CD4-positive, alpha-beta T cell (primary cell): ENCODE measurements at regions not wholly inside any gene's neighbourhood (a gene's known extent, or its start where the extent isn't known, plus 50 kb on each side); places are given as distances from the start of the nearest gene placed in this dataset.

Experiments
- ATAC-seq: fragments of 200-7000 bp; cut with Tn5 transposase; one replicate; pipeline ENCODE4 v1.10.0; 2022; ENCODE audit warnings: mild to moderate bottlenecking; ENCODE audit not compliant: poor library complexity
- CTCF ChIA-PET: fragments of 350-600 bp; sonication (Branson Sonifier 250); formaldehyde crosslinking; loops from one replicate; lab custom pipeline; 2021; ENCODE audit warnings: antibody characterized with exemption, inconsistent platforms; lab: Charles Lee
- POLR2A ChIA-PET: fragments of 350-600 bp; sonication (Branson Sonifier 250); formaldehyde crosslinking; loops from one replicate; lab custom pipeline; 2021; ENCODE audit warnings: antibody characterized with exemption, inconsistent platforms; lab: Charles Lee
- DNase-seq, 14 experiments: peaks; one replicate each; pipeline ENCODE4 v3.0.0-alpha.2; 2013 to 2020; ENCODE audit warnings: mixed read lengths in 2 of 14
- H3K27ac ChIP-seq, 2 donors: one replicate each; pipeline versions ENCODE4 v1.5.1 to v1.7.0; 2013; ENCODE audit warnings: low read length in 2 of 2, low read depth in 1 of 2, mild to moderate bottlenecking in 1 of 2
- H3K27me3 ChIP-seq, 2 experiments: 1 replicate in 1 of 2; 2 replicates in 1 of 2; pipeline versions ENCODE4 v1.6.1 to v1.7.0; 2013; ENCODE audit warnings: low read length in 2 of 2, control low read depth in 1 of 2, mild to moderate bottlenecking in 1 of 2, moderate library complexity in 1 of 2; ENCODE audit not compliant: insufficient read depth in 2 of 2, control insufficient read depth in 1 of 2
- H3K36me3 ChIP-seq: one replicate; pipeline ENCODE4 v1.6.1; 2013; ENCODE audit warnings: low read length, control low read depth; ENCODE audit not compliant: insufficient read depth
- H3K4me1 ChIP-seq: one replicate; pipeline ENCODE4 v1.6.1; 2013; ENCODE audit warnings: low read length, control low read depth; ENCODE audit not compliant: insufficient read depth
- H3K4me3 ChIP-seq: one replicate; pipeline ENCODE4 v1.5.1; 2013; ENCODE audit warnings: mild to moderate bottlenecking, low read length, moderate library complexity
- H3K9me3 ChIP-seq, 2 experiments: 1 replicate in 1 of 2; 2 replicates in 1 of 2; pipeline versions ENCODE4 v1.6.1 to v1.7.0; 2013; ENCODE audit warnings: low read length in 2 of 2, mild to moderate bottlenecking in 2 of 2, control low read depth in 1 of 2, moderate library complexity in 1 of 2; ENCODE audit not compliant: control insufficient read depth in 1 of 2, insufficient read depth in 1 of 2
- H3K27ac Mint-ChIP-seq: one replicate; pipeline ENCODE4 v1.8.0; 2020; ENCODE audit warnings: mixed read lengths
- H3K27me3 Mint-ChIP-seq: one replicate; pipeline ENCODE4 v1.8.0; 2021; ENCODE audit warnings: mixed read lengths
- H3K36me3 Mint-ChIP-seq: one replicate; pipeline ENCODE4 v1.8.0; 2021; ENCODE audit warnings: low read depth, mixed read lengths
- H3K4me1 Mint-ChIP-seq: one replicate; pipeline ENCODE4 v1.8.0; 2021; ENCODE audit warnings: low read depth, mixed read lengths
- H3K4me3 Mint-ChIP-seq: one replicate; pipeline ENCODE4 v1.8.0; 2020; ENCODE audit warnings: mild to moderate bottlenecking, mixed read lengths
- H3K9me3 Mint-ChIP-seq: one replicate; pipeline ENCODE4 v1.8.0; 2020; ENCODE audit warnings: mixed read lengths
- CTCF ChIP-seq: fragments of 200-600 bp; IDR thresholded peaks from one replicate; pipeline ENCODE4 v1.8.0; 2022; ENCODE audit warnings: antibody characterized with exemption, mild to moderate bottlenecking
- intact Hi-C, 2 experiments: fragments of 100-400 bp; cut with DNase I in 1 of 2; cut with micrococcal nuclease in 1 of 2; formaldehyde crosslinking; loops; one replicate each; pipeline versions ENCODE4 v1.15.1 to v1.9.0; 2023 to 2025; cut with DNase I, micrococcal nuclease

GRCh38 chr2:204066051-204066450 is 129.5 kb downstream of the ICOS start:
- Mint-ChIP-seq H3K27ac (no peak overlapping the region), H3K4me1 (no peaks in the 10 kb centered on the region), H3K36me3 (no peaks in the 10 kb centered on the region), H3K27me3 (no peaks in the 10 kb centered on the region), H3K4me3 (no peak overlapping the region), H3K9me3 (no peaks in the 10 kb centered on the region)
- no peak for ATAC-seq
- Histone ChIP-seq H3K27ac (no peak overlapping the region), H3K27me3 (no peaks in the 10 kb centered on the region), H3K36me3 (no peaks in the 10 kb centered on the region), H3K9me3 (no peaks in the 10 kb centered on the region), H3K4me3 (no peak overlapping the region), H3K4me1 (no peaks in the 10 kb centered on the region)
- DNase-seq, result no peak
- CTCF ChIA-PET, result no interaction called here
- intact Hi-C loops, result no loop called here
- POLR2A ChIA-PET, result no interaction called here
- TF ChIP-seq CTCF, result no peak

- Mint-ChIP-seq H3K36me3 (no peaks in the 10 kb centered on the region), H3K27me3 (no peaks in the 10 kb centered on the region), H3K4me1 (no peaks in the 10 kb centered on the region), H3K4me3 (no peak overlapping the region), H3K9me3 (no peaks in the 10 kb centered on the region), H3K27ac (no peak overlapping the region)
- DNase-seq (no peak), ATAC-seq (no peak)
- H3K4me3 ChIP-seq, result no peak overlapping the region
- no peaks in the 10 kb centered on the region for H3K36me3 ChIP-seq
- H3K9me3 ChIP-seq, result no peaks in the 10 kb centered on the region
- ChIA-PET POLR2A (no interaction called here), CTCF (interaction anchor here (0.6 kb wide), 1 partner anchor 429 kb away, joined by 3 read pairs; no protein-coding TSS in a partner anchor)
- H3K4me1 ChIP-seq, result no peaks in the 10 kb centered on the region
- no peak overlapping the region for H3K27ac ChIP-seq
- TF ChIP-seq CTCF, result no peak
- no peaks in the 10 kb centered on the region for H3K27me3 ChIP-seq
- intact Hi-C loops, result loop anchor here in 1 of 2 experiments (5.0 kb wide), 1 partner anchor 107 kb away; no protein-coding TSS in a partner anchor
Measured at GRCh38 chr2:204069804-204070203, 133.2 kb downstream of the ICOS start.

- Mint-ChIP-seq H3K27me3 (no peaks in the 10 kb centered on the region), H3K4me3 (no peak overlapping the region), H3K27ac (no peak overlapping the region), H3K4me1 (no peaks in the 10 kb centered on the region), H3K36me3 (no peaks in the 10 kb centered on the region), H3K9me3 (no peaks in the 10 kb centered on the region)
- Histone ChIP-seq H3K36me3 (no peaks in the 10 kb centered on the region), H3K27ac (no peak overlapping the region), H3K9me3 (no peaks in the 10 kb centered on the region), H3K27me3 (no peaks in the 10 kb centered on the region), H3K4me3 (no peak overlapping the region), H3K4me1 (no peaks in the 10 kb centered on the region)
- ATAC-seq (peak; percentile 29), DNase-seq (peak; percentile 27 to 70 (median 48))
- peak; percentile 65 for TF ChIP-seq CTCF
- CTCF ChIA-PET, result interaction anchor here (1.6 to 2.4 kb wide), 2 partner anchors 8 to 50 kb away, joined by 3 to 8 read pairs; no protein-coding TSS in a partner anchor
- POLR2A ChIA-PET, result no interaction called here
- intact Hi-C loops, result loop anchor here in 1 of 2 experiments (5.0 kb wide), 1 partner anchor 105 kb away; no protein-coding TSS in a partner anchor
Measured at GRCh38 chr2:204072443-204073324, 136.1 kb downstream of the ICOS start.
